Fibroblast of mammary gland (primary cell): ENCODE measurements at regions not wholly inside any gene's neighbourhood (a gene's known extent, or its start where the extent isn't known, plus 50 kb on each side); places are given as distances from the start of the nearest gene placed in this dataset.

Experiments
- DNase-seq: peaks from one replicate; pipeline ENCODE4 v3.0.0-alpha.2; 2010; ENCODE audit warnings: low read depth
- H3K4me3 ChIP-seq: 2 replicates; pipeline ENCODE4 v1.5.1; 2011; ENCODE audit warnings: low read depth, mild to moderate bottlenecking, low read length, moderate library complexity; ENCODE audit not compliant: control insufficient read depth
- CTCF ChIP-seq: conservative IDR thresholded peaks from 2 replicates; pipeline ENCODE4 v1.5.1; 2011; ENCODE audit warnings: low read depth, low read length, inconsistent platforms; ENCODE audit not compliant: control insufficient read depth, insufficient read depth

GRCh38 chr11:134468796-134469195 is 56.8 kb upstream of the B3GAT1 start:
- H3K4me3 ChIP-seq: no peak overlapping the region
- DNase-seq: no peak
- no peak for TF ChIP-seq CTCF

GRCh38 chr11:134468081-134468668 is 56.1 kb upstream of the B3GAT1 start:
- no peak for DNase-seq
- TF ChIP-seq CTCF: no peak

GRCh38 chr11:134466610-134467567 is 54.8 kb upstream of the B3GAT1 start:
- H3K4me3 ChIP-seq: no peak overlapping the region
- no peak for TF ChIP-seq CTCF
- DNase-seq: no peak

More at GRCh38 chr11:134468081-134468668, 56.1 kb upstream of the B3GAT1 start:
- no peak overlapping the region for H3K4me3 ChIP-seq

- no peak for DNase-seq
- TF ChIP-seq CTCF: no peak
- H3K4me3 ChIP-seq: no peak overlapping the region
These were observed 54.1 kb upstream of the B3GAT1 start for GRCh38 chr11:134466156-134466555.

GRCh38 chr11:134464981-134465730 is 53.1 kb upstream of the B3GAT1 start:
- no peak for DNase-seq

GRCh38 chr11:134464196-134464595 is 52.2 kb upstream of the B3GAT1 start:
- no peak overlapping the region for H3K4me3 ChIP-seq
- no peak for DNase-seq
- TF ChIP-seq CTCF: no peak

More at GRCh38 chr11:134464981-134465730, 53.1 kb upstream of the B3GAT1 start:
- no peak overlapping the region for H3K4me3 ChIP-seq
- no peak for TF ChIP-seq CTCF
